Pons (tissue), 1 donor: ENCODE measurements at regions not wholly inside any gene's neighbourhood (a gene's known extent, or its start where the extent isn't known, plus 50 kb on each side); places are given as distances from the start of the nearest gene placed in this dataset.

Experiments
- DNase-seq: peaks from one replicate; pipeline ENCODE4 v3.0.0-alpha.2; 2016; ENCODE audit warnings: low spot score

DNA sequence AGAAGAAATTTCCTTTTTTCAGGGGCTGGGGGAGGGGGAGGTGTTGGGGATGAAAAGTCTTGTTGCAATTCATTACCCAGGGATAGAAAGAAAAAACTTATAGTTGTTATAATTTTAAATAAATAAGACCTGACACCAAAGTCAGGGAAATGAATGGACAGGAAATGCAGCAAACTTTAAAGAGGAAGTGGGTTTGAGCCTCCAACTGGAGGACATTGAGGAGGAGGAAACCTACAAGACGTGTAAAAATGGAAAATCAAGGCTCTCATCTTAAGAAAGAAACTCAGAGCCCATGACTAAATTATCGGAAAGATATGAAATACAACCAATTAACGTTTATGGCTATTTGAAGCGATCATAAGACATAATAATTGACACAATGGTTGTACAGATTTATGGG is 54.4 kb downstream of the NIBAN1 start:
- no peak for DNase-seq

GRCh38 chr1:184915463-184916090 is 58.7 kb downstream of the NIBAN1 start:
- no peak for DNase-seq

GRCh38 chr1:184914149-184914548 is 60.2 kb downstream of the NIBAN1 start:
- no peak for DNase-seq

GRCh38 chr1:184912392-184912791 is 61.9 kb downstream of the NIBAN1 start:
- no peak for DNase-seq

GRCh38 chr1:184911830-184912229 is 62.5 kb downstream of the NIBAN1 start:
- no peak for DNase-seq

GRCh38 chr1:184911103-184911745 is 63.1 kb downstream of the NIBAN1 start:
- no peak for DNase-seq

DNA sequence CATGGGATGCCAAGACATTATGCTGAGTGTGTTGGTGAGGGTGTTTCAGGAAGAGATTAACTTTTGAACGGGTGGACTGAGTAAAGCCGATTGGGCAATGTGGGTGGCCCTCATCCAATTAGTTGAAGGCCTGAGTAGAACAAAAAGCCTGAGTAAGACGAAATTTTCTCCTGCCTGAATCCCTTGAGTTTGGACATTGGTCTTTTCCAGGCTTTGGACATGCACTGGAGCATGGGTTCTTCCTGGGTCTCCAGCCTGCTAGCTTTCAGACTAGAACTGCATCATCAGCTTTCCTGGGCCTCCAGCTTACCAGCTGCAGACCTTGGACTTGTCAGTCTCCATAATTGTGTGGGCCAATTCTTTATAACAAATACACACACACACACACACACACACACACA is 63.6 kb downstream of the NIBAN1 start:
- no peak for DNase-seq

GRCh38 chr1:184910005-184910404 is 64.3 kb downstream of the NIBAN1 start:
- no peak for DNase-seq

- no peak for DNase-seq
These were observed 65.3 kb downstream of the NIBAN1 start for GRCh38 chr1:184909019-184909418.

- no peak for DNase-seq
These were observed 65.8 kb downstream of the NIBAN1 start for GRCh38 chr1:184908506-184908905.

GRCh38 chr1:184907500-184907899 is 66.8 kb downstream of the NIBAN1 start:
- DNase-seq = no peak

DNA sequence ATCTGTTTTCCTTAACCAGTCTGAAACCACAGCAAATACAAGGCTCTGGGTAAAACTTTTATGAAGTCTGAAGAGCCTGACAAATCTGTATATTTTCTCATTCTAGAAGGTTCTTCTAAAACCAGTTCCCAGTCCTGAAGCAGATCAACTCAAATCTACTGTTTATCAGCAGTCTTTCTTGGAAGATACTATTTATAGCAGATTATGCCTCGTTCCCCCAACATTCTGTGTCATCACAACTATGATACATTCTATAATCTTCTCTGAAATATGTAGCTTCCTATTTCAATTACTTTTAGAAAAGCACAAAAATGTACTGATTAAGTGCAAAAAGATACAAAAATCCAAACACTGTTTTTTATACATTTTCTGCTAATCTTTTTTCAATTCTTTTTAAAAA is 67.5 kb downstream of the NIBAN1 start:
- DNase-seq = no peak

DNA sequence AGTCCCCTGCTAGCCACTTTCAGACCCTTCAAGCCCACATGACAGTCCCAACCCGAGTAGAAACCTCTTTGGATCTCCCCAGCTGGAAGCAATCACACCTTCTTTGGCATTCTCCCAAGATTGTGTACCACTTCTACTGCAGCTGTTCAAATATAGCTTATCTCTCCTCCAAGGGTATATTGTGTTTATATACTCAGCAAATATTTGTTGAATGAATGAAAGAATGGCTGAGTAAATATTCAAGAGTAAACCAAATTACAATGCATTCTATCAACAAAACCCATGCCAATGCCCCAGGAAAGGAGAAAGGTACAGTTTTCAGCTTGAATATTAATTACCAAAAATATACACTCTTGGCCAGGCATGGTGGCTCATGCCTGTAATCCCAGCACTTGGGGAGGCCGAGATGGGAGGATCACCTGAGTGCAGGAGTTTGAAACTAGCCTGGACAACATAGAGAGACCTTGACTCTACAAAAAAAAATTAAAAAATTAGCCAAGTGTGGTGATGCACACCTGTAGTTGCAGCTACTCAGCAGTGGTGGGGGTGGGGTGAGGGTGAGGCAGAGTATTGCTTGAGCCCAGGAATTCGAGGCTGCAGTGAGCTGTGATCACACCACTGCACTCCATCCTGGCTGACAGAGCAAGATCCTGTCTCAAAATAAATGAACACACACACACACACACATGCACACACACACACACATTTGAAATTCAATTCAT is 68.5 kb downstream of the NIBAN1 start:
- DNase-seq = no peak

GRCh38 chr1:184903111-184903692 is 71.1 kb downstream of the NIBAN1 start:
- DNase-seq = no peak

DNA sequence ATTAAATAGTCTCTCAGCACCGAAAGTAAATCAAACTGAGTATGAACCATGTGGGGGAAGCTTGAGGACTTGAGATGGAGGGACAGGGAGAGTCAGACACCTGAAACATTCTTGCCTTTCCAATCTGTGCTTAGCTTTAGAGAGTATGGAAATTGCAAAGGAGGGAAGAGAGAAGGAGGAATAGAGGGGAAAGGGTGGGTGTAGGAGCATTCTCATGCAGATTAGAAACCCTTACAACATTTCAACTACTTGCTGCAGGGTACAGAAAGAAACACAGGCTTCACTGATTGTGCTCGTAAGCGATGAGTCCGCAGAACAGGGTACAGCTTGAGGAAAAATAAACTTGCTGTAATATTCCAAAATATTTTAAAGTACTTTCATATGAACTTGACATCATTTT is 73.8 kb downstream of the NIBAN1 start:
- DNase-seq = no peak

DNA sequence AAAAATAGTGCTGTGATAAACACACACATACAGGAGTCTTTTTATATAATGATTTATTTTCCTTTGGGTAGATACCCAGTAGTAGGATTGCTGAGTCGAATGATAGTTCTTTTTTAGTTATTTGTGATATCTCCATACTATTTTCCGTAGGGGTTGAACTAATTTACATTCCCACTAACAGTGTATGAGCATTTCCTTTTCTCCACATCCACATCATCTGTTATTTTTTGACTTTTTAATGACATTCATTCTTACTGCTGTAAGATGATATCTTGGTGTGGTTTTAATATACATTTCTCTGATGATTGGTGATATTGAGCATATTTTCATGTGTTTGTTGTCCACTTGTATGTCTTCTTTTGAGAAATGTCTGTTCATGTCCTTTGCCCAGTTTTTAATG is 78.3 kb downstream of the NIBAN1 start:
- DNase-seq = no peak

DNA sequence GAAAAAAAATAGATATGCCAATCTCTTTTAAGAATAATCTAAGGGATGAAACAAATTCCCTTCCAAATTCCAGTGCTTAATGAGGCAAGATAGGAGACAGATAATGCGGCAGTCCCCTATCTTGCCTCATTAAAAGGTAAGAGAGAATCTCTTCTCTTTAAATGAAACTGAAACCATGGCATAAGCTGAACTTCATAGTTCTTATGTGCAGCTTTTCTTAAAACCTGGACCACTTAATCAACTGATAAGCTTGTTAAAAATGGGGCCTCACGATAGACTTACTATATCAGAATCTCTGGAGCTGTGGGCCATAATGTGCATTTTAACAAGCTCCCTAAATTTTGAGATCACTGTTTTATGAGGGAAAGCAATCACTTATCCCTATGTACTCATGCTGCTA is 79.2 kb downstream of the NIBAN1 start:
- no peak for DNase-seq

GRCh38 chr1:184893695-184894094 is 80.6 kb downstream of the NIBAN1 start:
- DNase-seq = no peak

DNA sequence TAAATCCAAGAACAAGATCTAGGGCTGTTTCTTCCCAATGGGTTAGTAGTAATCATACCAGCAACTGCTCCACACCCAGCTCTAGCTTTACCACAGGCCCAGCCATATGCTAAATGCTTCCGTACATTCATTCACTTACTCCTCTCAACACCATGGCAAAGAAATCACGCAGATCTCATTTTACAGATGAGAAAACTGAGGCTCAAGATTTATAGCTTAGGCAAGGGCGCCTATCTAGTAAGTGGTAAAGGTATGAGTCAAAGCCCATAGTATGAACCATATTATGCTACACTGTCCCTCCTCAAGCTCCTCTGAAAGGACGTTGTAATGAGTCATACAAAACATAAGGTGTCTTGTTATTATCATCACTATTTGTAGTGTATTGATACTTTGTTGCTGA is 82.2 kb downstream of the NIBAN1 start:
- no peak for DNase-seq

DNA sequence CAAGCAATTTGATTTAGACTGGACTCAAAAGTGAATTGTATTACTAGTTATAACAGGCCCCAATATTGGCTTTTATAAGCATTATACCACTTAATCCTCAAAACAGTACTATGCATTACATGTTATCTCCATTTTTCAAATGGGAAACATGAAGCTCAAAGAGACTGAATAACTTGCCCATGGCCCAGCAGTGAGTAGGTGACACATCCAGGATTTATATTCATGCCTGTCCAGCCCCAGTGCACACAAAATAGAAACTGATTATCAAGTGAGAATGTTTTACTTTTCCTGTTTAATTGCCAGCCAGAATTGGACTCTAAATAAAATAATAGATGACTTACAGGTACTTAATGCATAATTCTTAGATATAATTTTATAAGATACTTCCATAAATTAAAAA is 82.9 kb downstream of the NIBAN1 start:
- DNase-seq = no peak

GRCh38 chr1:184890539-184890973 is 83.8 kb downstream of the NIBAN1 start:
- no peak for DNase-seq

DNA sequence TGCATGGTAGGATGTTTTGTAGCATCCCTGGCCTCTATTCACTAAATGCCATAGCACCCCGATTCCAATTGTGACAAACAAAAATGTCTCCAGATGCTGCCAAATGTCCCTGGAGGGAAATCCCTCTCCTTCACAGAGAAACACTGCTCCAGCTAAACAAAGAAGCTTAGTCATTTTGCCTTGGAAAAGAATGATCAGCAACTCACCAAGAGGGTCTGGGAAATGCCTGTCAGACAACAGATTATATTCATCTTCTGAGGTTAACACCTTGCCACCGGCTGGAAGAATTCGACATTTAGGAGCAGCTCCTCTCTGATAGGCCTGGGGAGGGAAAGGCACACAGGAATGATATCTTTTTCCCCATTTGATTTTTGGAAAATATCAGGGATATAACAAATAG is 84.4 kb downstream of the NIBAN1 start:
- DNase-seq = no peak

DNA sequence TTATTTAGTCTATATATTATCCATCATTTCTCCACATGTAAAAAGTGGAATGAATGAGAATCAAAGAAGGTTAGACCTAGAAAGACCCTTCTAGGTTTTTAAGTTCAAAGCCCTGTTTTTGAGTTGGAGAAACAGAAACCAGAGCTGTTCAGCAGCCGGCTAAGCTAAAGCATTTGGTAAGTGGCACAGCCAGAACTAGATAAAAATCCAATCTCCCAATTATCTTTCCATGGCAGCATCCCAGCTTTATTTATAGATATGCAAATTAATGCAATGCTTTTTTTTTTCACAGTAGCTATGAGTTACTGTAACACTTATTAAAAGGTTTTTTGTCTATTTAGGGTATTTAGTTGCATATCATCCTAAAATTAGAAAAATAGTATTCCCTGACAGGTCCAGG is 85.1 kb downstream of the NIBAN1 start:
- no peak for DNase-seq
